Adrenal gland (tissue), 9 donors: ENCODE measurements at regions not wholly inside any gene's neighbourhood (a gene's known extent, or its start where the extent isn't known, plus 50 kb on each side); places are given as distances from the start of the nearest gene placed in this dataset.

Experiments used
- DNase-seq, 7 donors: peaks; one replicate each; pipeline ENCODE4 v3.0.0-alpha.2; 2019 to 2020
- H3K27ac ChIP-seq, 5 donors: fragments of 200-600 bp; sonication (generic) in 4 of 5; 1 replicate in 3 of 5; 2 replicates in 2 of 5; pipeline versions ENCODE4 v1.5.1 to v1.8.0; 2016 to 2020; ENCODE audit warnings: mild to moderate bottlenecking in 1 of 5
- H3K27me3 ChIP-seq: fragments of 200-600 bp; 2 replicates; pipeline ENCODE4 v1.8.0; 2021
- H3K36me3 ChIP-seq, 2 donors: fragments of 200-600 bp; replicated peaks in 1 of 2; 1 replicate in 1 of 2; 2 replicates in 1 of 2; pipeline versions ENCODE4 v1.5.1 to v1.8.0; 2018 to 2022
- H3K4me1 ChIP-seq, 2 donors: fragments of 200-600 bp; replicated peaks in 1 of 2; 1 replicate in 1 of 2; 2 replicates in 1 of 2; pipeline versions ENCODE4 v1.5.1 to v1.8.0; 2018 to 2021
- H3K4me3 ChIP-seq, 4 donors: fragments of 200-600 bp; sonication (generic) in 3 of 4; one replicate each; pipeline ENCODE4 v1.5.1; 2016 to 2018
- H3K9me3 ChIP-seq, 3 donors: fragments of 200-600 bp; sonication (generic) in 1 of 3; replicated peaks in 1 of 3; 1 replicate in 2 of 3; 2 replicates in 1 of 3; pipeline versions ENCODE4 v1.5.1 to v1.8.0; 2016 to 2021
- POLR2A ChIP-seq, 2 donors: fragments of 450-650 bp; IDR thresholded peaks; one replicate each; pipeline ENCODE4 v1.6.1; 2017; ENCODE audit warnings: antibody characterized with exemption in 2 of 2, mild to moderate bottlenecking in 2 of 2, moderate library complexity in 1 of 2
- WGBS, 4 donors: extraction: QIAGEN DNeasy Blood & Tissue Kit in 2 of 4; methylation state at CpG; one replicate each; pipeline versions ENCODE4 v1.1.5 to v1.1.7; 2013 to 2017; 5-methylcytosine and 5-hydroxymethylcytosine counted together
- intact Hi-C, 2 donors: fragments of 100-400 bp; cut with DNase I; formaldehyde crosslinking; loops; one replicate each; pipeline versions ENCODE4 v1.14.1 to v1.15.0; 2022 to 2023
- TF ChIP-seq, protein P1 (sequence below), 6 experiments: fragments of 450-650 bp in 4 of 6; fragments of 200-600 bp in 2 of 6; sonication (generic) in 1 of 6; IDR thresholded peaks; 1 replicate in 5 of 6; 2 replicates in 1 of 6; pipeline versions ENCODE4 v1.5.1 to v1.8.0; 2016 to 2021; ENCODE audit warnings: antibody characterized with exemption in 6 of 6, mild to moderate bottlenecking in 2 of 6, moderate library complexity in 1 of 6
- donor health status: healthy with polysubstance abuse.
- donor health status: Bipolar disorder and iron deficiency.
- donor health status: DM: yes; HTN: yes; CAD: no.
- donor health status: DM: no; HTN: no; CAD: no.
- donor health status: DM: no; HTN: no; CAD: no.

DNA sequence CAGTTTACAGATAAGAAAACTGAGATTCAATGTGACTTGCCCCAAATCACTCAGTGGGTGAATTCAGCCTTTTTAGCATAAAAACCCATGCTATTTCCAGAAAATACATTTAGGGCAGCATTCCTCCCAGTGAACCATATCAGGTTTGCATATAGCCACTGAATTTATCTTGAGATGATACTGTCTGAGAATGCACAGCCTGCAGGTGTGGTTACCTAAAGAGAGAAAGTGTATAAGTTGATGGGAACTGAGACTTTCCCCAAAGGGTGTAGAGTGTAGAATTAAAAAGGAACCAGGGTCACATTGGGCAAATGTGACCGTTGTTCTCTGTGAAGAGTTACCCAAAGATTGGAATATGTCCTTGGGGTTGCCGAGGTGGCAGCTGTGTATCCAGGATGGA, 100.0 kb upstream of the PIK3R1 start:
- Histone ChIP-seq H3K4me1 (no peaks in the 10 kb centered on the region), H3K27ac (no peak overlapping the region), H3K9me3 (no peaks in the 10 kb centered on the region), H3K4me3 (no peak overlapping the region), H3K27me3 (no peaks in the 10 kb centered on the region), H3K36me3 (no peaks in the 10 kb centered on the region)
- intact Hi-C loops = no loop called here
- WGBS, 4 donors = 73 to 86% (median 78%) methylated on average over 2 of the region's 2 CpGs
- TF ChIP-seq, protein P1, sequence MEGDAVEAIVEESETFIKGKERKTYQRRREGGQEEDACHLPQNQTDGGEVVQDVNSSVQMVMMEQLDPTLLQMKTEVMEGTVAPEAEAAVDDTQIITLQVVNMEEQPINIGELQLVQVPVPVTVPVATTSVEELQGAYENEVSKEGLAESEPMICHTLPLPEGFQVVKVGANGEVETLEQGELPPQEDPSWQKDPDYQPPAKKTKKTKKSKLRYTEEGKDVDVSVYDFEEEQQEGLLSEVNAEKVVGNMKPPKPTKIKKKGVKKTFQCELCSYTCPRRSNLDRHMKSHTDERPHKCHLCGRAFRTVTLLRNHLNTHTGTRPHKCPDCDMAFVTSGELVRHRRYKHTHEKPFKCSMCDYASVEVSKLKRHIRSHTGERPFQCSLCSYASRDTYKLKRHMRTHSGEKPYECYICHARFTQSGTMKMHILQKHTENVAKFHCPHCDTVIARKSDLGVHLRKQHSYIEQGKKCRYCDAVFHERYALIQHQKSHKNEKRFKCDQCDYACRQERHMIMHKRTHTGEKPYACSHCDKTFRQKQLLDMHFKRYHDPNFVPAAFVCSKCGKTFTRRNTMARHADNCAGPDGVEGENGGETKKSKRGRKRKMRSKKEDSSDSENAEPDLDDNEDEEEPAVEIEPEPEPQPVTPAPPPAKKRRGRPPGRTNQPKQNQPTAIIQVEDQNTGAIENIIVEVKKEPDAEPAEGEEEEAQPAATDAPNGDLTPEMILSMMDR (IDR thresholded peaks at IDR 0.05) = no peak
- no peak for DNase-seq

DNA sequence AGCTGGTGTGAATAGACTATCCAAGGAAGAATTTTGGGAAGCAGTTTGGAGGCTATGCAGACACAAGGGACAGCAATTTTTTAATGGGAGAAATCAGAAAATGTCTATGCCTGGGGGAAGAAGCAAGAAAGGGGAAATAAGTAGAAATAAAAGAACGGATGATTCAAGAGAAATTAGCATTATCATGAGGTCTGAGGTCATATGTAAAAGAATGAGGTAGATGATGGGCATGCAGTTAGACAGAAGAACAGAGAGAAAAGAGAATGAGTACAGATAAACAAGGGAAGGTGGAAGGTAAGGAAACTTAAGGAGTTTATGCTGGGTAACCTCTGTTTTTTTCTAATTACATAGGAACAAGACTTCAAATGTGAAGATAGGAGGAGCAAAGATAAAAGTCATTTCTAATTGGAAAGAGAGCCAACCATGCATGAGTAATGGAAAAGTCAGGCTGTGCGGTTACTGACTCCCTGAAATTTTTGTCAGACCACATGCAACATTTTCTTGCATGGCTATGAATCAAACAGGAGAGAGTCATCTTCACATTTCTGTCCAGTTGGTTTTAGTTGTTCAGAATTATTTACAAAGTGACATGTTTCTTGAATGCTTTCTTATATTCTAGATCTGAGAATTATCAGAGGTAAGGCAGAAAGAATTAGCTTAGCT, 101.0 kb upstream of the PIK3R1 start:
- H3K36me3 ChIP-seq = no peaks in the 10 kb centered on the region
- H3K4me3 ChIP-seq = no peak overlapping the region
- WGBS, 4 donors = 68 to 79% (median 71%) methylated on average over 2 of the region's 2 CpGs
- H3K4me1 ChIP-seq = no peaks in the 10 kb centered on the region
- intact Hi-C loops = no loop called here
- TF ChIP-seq, protein P1 (IDR thresholded peaks at IDR 0.05) = no peak
- TF ChIP-seq POLR2A (IDR thresholded peaks at IDR 0.05) = no peak
- H3K9me3 ChIP-seq = no peaks in the 10 kb centered on the region
- H3K27me3 ChIP-seq = no peaks in the 10 kb centered on the region
- H3K27ac ChIP-seq = no peak overlapping the region
- no peak for DNase-seq

DNA sequence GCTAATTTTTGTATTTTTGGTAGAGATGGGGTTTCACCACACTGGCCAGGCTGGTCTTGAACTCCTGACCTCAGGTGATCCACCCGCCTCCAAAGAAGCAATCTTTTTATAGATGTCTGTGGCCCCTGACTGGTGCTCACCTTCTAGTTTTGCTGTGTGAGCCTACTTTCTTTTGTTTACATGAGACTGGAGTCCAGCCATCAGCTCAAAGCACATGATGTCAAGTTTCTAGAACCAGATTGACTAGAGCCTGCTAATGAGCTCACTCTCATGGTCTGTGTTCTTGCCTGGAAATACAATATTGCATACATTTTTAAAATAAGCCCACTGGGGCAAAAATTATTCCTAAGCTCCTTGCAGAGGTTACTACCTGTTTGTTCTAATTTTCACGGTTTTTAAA, 102.9 kb upstream of the PIK3R1 start:
- H3K9me3 ChIP-seq = no peaks in the 10 kb centered on the region
- H3K4me3 ChIP-seq = no peak overlapping the region
- 65 to 91% (median 85%) methylated on average over 2 of the region's 2 CpGs for WGBS, 4 donors
- H3K36me3 ChIP-seq = no peaks in the 10 kb centered on the region
- H3K4me1 ChIP-seq = no peaks in the 10 kb centered on the region
- no peaks in the 10 kb centered on the region for H3K27me3 ChIP-seq
- intact Hi-C loops = no loop called here
- TF ChIP-seq POLR2A (IDR thresholded peaks at IDR 0.05) = no peak
- TF ChIP-seq, protein P1 (IDR thresholded peaks at IDR 0.05) = no peak
- no peak for DNase-seq
- no peak overlapping the region for H3K27ac ChIP-seq

DNA sequence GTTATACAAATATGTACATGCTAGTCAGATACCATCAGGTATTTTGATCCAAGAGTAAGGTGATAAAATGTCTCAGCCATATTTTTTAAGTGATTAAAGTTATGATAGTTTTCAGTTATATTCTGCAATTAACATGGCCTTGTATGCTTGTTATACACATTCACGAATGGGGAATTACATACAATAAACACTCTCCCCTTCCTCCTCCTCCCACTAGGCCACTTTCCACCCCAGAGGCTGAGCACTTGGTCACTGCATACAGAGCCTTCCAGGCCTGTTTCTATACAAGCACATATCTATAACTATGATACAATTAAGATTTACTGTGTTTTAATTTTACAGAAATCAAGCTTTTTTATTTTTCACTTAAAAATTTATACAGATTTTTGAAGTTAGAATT, 104.7 kb upstream of the PIK3R1 start:
- Histone ChIP-seq H3K4me1 (no peaks in the 10 kb centered on the region), H3K27me3 (no peaks in the 10 kb centered on the region), H3K36me3 (no peaks in the 10 kb centered on the region), H3K4me3 (no peak overlapping the region), H3K9me3 (no peaks in the 10 kb centered on the region), H3K27ac (no peak overlapping the region)
- intact Hi-C loops = no loop called here
- no peak for TF ChIP-seq POLR2A (IDR thresholded peaks at IDR 0.05)
- TF ChIP-seq, protein P1 (IDR thresholded peaks at IDR 0.05) = no peak
- 54 to 82% (median 65%) methylated on average over 1 of the region's 1 CpG for WGBS, 4 donors
- DNase-seq = no peak
